A673 (cell line): ENCODE measurements at regions not wholly inside any gene's neighbourhood (a gene's known extent, or its start where the extent isn't known, plus 50 kb on each side); places are given as distances from the start of the nearest gene placed in this dataset.

ENCODE experiments used
- CTCF ChIP-seq: fragments of 300-800, 200-600 bp; sonication (generic); conservative IDR thresholded peaks from 2 replicates; pipeline ENCODE4 v1.5.1; 2017; ENCODE audit warnings: low read depth, mild to moderate bottlenecking, antibody characterized with exemption, low read length, moderate library complexity, mixed read lengths
- EZH2 ChIP-seq: fragments of 200-600 bp; sonication (generic); IDR thresholded peaks from 2 replicates; pipeline ENCODE4 v1.6.1; 2017; ENCODE audit warnings: borderline replicate concordance, low read depth, mild to moderate bottlenecking, mixed read lengths, antibody characterized with exemption, low read length; ENCODE audit not compliant: poor library complexity, severe bottlenecking

- TF ChIP-seq CTCF (no peak), EZH2 (no peak)
These were observed 374.9 kb downstream of the SOX11 start for GRCh38 chr2:6067089-6067488.
